GM23338 (cell line): ENCODE measurements at regions not wholly inside any gene's neighbourhood (a gene's known extent, or its start where the extent isn't known, plus 50 kb on each side); places are given as distances from the start of the nearest gene placed in this dataset.

Source experiments
- ATAC-seq: fragments of 200-7000 bp; cut with Tn5 transposase; 3 replicates; pipeline ENCODE4 v1.9.1; 2020
- DNase-seq: peaks from one replicate; pipeline ENCODE4 v3.0.0-alpha.2; 2015; ENCODE audit warnings: low spot score
- H2AFZ ChIP-seq: fragments of 200-600 bp; sonication (generic); 2 replicates; pipeline ENCODE4 v1.8.0; 2016; ENCODE audit warnings: antibody characterized with exemption, mild to moderate bottlenecking, moderate library complexity
- H3F3A ChIP-seq: fragments of 200-600 bp; sonication (generic); replicated peaks from 2 replicates; pipeline ENCODE4 v1.8.0; 2017; ENCODE audit warnings: antibody characterized with exemption, mixed run types, low read depth
- H3K27ac ChIP-seq: fragments of 200-600 bp; sonication (generic); 2 replicates; pipeline ENCODE4 v1.6.1; 2016; ENCODE audit warnings: low read depth
- H3K27me3 ChIP-seq: fragments of 200-600 bp; sonication (generic); 2 replicates; pipeline ENCODE4 v1.8.0; 2016; ENCODE audit warnings: mild to moderate bottlenecking, mixed run types, moderate library complexity; ENCODE audit not compliant: insufficient read depth
- H3K36me3 ChIP-seq: fragments of 200-600 bp; sonication (generic); 2 replicates; pipeline ENCODE4 v1.8.0; 2016; ENCODE audit warnings: mild to moderate bottlenecking; ENCODE audit not compliant: insufficient read depth
- H3K4me1 ChIP-seq: fragments of 200-600 bp; sonication (generic); 2 replicates; pipeline ENCODE4 v1.8.0; 2016; ENCODE audit warnings: mild to moderate bottlenecking, moderate library complexity; ENCODE audit not compliant: insufficient read depth
- H3K4me2 ChIP-seq: fragments of 200-600 bp; sonication (generic); 2 replicates; pipeline ENCODE4 v1.7.1; 2017; ENCODE audit warnings: mixed run types
- H3K4me3 ChIP-seq: fragments of 200-600 bp; sonication (generic); 2 replicates; pipeline ENCODE4 v1.6.1; 2016; ENCODE audit warnings: mixed run types
- H3K79me2 ChIP-seq: fragments of 200-600 bp; sonication (generic); replicated peaks from 2 replicates; pipeline ENCODE4 v1.8.0; 2017; ENCODE audit warnings: mild to moderate bottlenecking; ENCODE audit not compliant: insufficient read depth
- H3K9me2 ChIP-seq: fragments of 200-600 bp; sonication (generic); 2 replicates; pipeline ENCODE4 v1.8.0; 2017; ENCODE audit not compliant: insufficient read depth
- H4K20me1 ChIP-seq: fragments of 200-600 bp; sonication (generic); replicated peaks from 2 replicates; pipeline ENCODE4 v1.8.0; 2017; ENCODE audit warnings: mild to moderate bottlenecking; ENCODE audit not compliant: insufficient read depth
- H3K27ac Mint-ChIP-seq: 2 replicates; pipeline ENCODE4 v1.8.0; 2020; ENCODE audit warnings: inconsistent platforms, mild to moderate bottlenecking, moderate library complexity, mixed read lengths
- H3K27me3 Mint-ChIP-seq: 3 replicates; pipeline ENCODE4 v1.8.0; 2022; ENCODE audit warnings: low read depth, mild to moderate bottlenecking, moderate library complexity, mixed read lengths, inconsistent platforms; ENCODE audit not compliant: insufficient read depth, poor library complexity
- H3K36me3 Mint-ChIP-seq: 3 replicates; pipeline ENCODE4 v1.8.0; 2021; ENCODE audit warnings: low read depth, mild to moderate bottlenecking, inconsistent platforms, moderate library complexity, mixed read lengths
- H3K4me1 Mint-ChIP-seq: 3 replicates; pipeline ENCODE4 v1.8.0; 2020; ENCODE audit warnings: mild to moderate bottlenecking, inconsistent platforms, mixed read lengths
- H3K4me3 Mint-ChIP-seq: 3 replicates; pipeline ENCODE4 v1.8.0; 2021; ENCODE audit warnings: moderate library complexity, mild to moderate bottlenecking, inconsistent platforms, mixed read lengths
- H3K9me3 Mint-ChIP-seq: 3 replicates; pipeline ENCODE4 v1.8.0; 2020; ENCODE audit warnings: moderate library complexity, mild to moderate bottlenecking, inconsistent platforms, mixed read lengths
- EZH2 ChIP-seq: fragments of 200-600 bp; sonication (generic); IDR thresholded peaks from one replicate; pipeline ENCODE4 v1.8.0; 2017; ENCODE audit warnings: antibody characterized with exemption, mild to moderate bottlenecking, low read depth; ENCODE audit not compliant: unreplicated experiment
- EZH2phosphoT487 ChIP-seq: fragments of 200-600 bp; sonication (generic); IDR thresholded peaks from one replicate; pipeline ENCODE4 v1.8.1; 2018; ENCODE audit warnings: antibody characterized with exemption; ENCODE audit not compliant: unreplicated experiment
- JUNB ChIP-seq: IDR thresholded peaks from one replicate; pipeline ENCODE4 v1.6.1; 2016; ENCODE audit warnings: antibody characterized with exemption; ENCODE audit not compliant: unreplicated experiment
- NANOG ChIP-seq: IDR thresholded peaks from 2 replicates; pipeline ENCODE4 v1.6.1; 2016; ENCODE audit warnings: antibody characterized with exemption, borderline replicate concordance
- POLR2AphosphoS5 ChIP-seq: IDR thresholded peaks from 2 replicates; pipeline ENCODE4 v1.6.1; 2016; ENCODE audit warnings: antibody characterized with exemption, low read depth
- STAT1 ChIP-seq: IDR thresholded peaks from one replicate; pipeline ENCODE4 v1.6.1; 2016; ENCODE audit warnings: antibody characterized with exemption; ENCODE audit not compliant: unreplicated experiment
- ZNF331 ChIP-seq: fragments of 250-450 bp; sonication (Bioruptor Pico); IDR thresholded peaks from 2 replicates; pipeline ENCODE4 v1.5.0; 2020; ENCODE audit warnings: low read depth, mild to moderate bottlenecking, moderate library complexity
- TF ChIP-seq, protein P1 (sequence below): IDR thresholded peaks from one replicate; pipeline ENCODE4 v1.6.1; 2018; ENCODE audit warnings: antibody characterized with exemption; ENCODE audit not compliant: unreplicated experiment

DNA sequence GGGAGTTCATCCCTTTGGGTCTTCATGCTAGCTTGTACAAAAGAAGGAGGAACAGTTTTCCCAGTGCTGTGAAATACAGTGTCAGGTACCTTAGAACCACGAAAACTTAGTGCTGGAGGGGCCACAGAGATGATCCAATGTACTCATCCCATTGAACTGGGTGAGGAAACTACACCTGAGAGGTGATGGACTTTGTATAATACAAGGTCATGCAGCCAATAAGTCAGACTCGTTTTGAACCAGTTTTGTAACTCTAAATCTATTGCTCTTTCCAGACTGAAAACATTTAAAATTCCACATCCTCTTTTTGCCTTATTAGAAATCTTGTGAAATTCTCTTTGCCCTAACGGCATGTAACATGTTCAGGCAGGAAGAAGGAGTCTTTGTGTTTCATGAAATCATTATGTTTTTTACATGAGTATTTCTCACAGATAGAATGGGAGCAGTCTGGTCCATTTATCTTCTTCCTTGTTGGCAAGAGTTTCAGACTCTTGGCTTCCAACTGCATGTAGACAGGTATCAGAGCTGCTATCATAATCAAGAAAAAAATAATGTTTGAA is 146.8 kb upstream of the FBXL7 start:
- no peak overlapping the region; the same call in 1 of the 2 replicates for H2AFZ ChIP-seq
- no peaks in the 10 kb centered on the region for H3K27me3 Mint-ChIP-seq
- no peaks in the 10 kb centered on the region for H3F3A ChIP-seq
- H3K27ac Mint-ChIP-seq, result no peak overlapping the region
- peaks cover 22% of the 10 kb centered on the region for H3K9me2 ChIP-seq
- TF ChIP-seq STAT1, result no peak
- TF ChIP-seq EZH2, result no peak
- H3K27ac ChIP-seq, result no peak overlapping the region
- H3K36me3 Mint-ChIP-seq, result no peaks in the 10 kb centered on the region
- H3K4me1 Mint-ChIP-seq, result peaks cover 8% of the 10 kb centered on the region
- no peaks in the 10 kb centered on the region for H3K27me3 ChIP-seq
- no peaks in the 10 kb centered on the region for H3K79me2 ChIP-seq
- H3K4me3 ChIP-seq, result no peak overlapping the region
- no peaks in the 10 kb centered on the region for H3K36me3 ChIP-seq
- no peak for DNase-seq
- no peaks in the 10 kb centered on the region for H4K20me1 ChIP-seq
- H3K4me2 ChIP-seq, result no peak overlapping the region
- H3K4me3 Mint-ChIP-seq, result no peak overlapping the region
- no peaks in the 10 kb centered on the region for H3K4me1 ChIP-seq
- H3K9me3 Mint-ChIP-seq, result no peaks in the 10 kb centered on the region
- no peak for ATAC-seq

DNA sequence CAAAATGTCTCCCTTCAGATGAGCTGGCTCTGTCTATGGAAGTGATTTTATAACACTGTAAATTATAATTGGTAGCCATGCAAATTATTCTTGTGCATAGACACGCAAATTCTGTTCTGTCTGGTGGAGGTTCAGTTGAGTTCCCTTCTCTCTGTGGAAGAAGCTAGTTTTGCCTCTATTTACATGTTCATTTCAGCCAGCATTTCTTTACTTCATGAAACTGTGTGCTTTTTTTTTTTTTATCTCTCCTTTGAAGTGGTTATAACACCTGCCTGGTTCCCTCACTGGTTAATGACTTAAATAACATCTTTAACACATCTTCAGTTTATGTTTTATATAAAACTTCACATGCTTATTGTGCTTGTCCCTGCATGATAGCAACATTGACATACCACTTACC is 149.4 kb upstream of the FBXL7 start:
- TF ChIP-seq, protein P1, sequence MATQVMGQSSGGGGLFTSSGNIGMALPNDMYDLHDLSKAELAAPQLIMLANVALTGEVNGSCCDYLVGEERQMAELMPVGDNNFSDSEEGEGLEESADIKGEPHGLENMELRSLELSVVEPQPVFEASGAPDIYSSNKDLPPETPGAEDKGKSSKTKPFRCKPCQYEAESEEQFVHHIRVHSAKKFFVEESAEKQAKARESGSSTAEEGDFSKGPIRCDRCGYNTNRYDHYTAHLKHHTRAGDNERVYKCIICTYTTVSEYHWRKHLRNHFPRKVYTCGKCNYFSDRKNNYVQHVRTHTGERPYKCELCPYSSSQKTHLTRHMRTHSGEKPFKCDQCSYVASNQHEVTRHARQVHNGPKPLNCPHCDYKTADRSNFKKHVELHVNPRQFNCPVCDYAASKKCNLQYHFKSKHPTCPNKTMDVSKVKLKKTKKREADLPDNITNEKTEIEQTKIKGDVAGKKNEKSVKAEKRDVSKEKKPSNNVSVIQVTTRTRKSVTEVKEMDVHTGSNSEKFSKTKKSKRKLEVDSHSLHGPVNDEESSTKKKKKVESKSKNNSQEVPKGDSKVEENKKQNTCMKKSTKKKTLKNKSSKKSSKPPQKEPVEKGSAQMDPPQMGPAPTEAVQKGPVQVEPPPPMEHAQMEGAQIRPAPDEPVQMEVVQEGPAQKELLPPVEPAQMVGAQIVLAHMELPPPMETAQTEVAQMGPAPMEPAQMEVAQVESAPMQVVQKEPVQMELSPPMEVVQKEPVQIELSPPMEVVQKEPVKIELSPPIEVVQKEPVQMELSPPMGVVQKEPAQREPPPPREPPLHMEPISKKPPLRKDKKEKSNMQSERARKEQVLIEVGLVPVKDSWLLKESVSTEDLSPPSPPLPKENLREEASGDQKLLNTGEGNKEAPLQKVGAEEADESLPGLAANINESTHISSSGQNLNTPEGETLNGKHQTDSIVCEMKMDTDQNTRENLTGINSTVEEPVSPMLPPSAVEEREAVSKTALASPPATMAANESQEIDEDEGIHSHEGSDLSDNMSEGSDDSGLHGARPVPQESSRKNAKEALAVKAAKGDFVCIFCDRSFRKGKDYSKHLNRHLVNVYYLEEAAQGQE, result no peak
- TF ChIP-seq STAT1, result no peak
- no peak for TF ChIP-seq EZH2phosphoT487
- TF ChIP-seq ZNF331 (CRISPR knock-in tag), result no peak
- DNase-seq (no peak), ATAC-seq (no peak)
- peaks cover 8% of the 10 kb centered on the region for H3K4me1 Mint-ChIP-seq
- no peaks in the 10 kb centered on the region for H3K9me3 Mint-ChIP-seq
- H3K27ac ChIP-seq, result no peak overlapping the region
- H4K20me1 ChIP-seq, result no peaks in the 10 kb centered on the region
- no peak overlapping the region for H3K4me3 Mint-ChIP-seq
- no peak overlapping the region for H3K4me3 ChIP-seq
- no peaks in the 10 kb centered on the region for H3K79me2 ChIP-seq
- H3K36me3 ChIP-seq, result no peaks in the 10 kb centered on the region
- no peak overlapping the region for H3K27ac Mint-ChIP-seq
- H3K27me3 Mint-ChIP-seq, result no peaks in the 10 kb centered on the region
- H2AFZ ChIP-seq, result no peak overlapping the region
- no peaks in the 10 kb centered on the region for H3K27me3 ChIP-seq
- H3K4me1 ChIP-seq, result no peaks in the 10 kb centered on the region
- H3F3A ChIP-seq, result no peaks in the 10 kb centered on the region
- H3K9me2 ChIP-seq, result peaks cover 5% of the 10 kb centered on the region; the same call in 1 of the 2 replicates
- no peak overlapping the region for H3K4me2 ChIP-seq
- no peaks in the 10 kb centered on the region for H3K36me3 Mint-ChIP-seq

DNA sequence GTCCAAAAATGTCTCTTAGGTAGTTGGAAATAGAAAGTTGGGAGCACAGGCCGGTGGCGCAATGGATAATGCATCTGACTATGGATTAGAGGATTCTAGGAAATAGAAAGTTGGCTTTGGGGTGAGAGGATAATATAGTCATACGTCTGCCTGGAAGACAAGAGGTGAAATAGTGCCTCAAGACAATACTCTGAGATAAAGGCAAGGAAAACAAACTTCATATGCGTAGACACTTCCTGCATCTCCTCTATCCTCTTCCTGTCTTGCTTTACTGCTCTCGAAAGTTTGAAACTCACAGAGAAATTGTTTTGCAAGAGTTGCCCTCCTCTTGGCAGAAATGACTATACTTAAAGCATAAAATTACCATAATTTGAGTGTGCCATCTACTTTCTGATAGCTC is 153.2 kb upstream of the FBXL7 start:
- Histone ChIP-seq H3K4me1 (no peaks in the 10 kb centered on the region), H3K79me2 (no peaks in the 10 kb centered on the region), H3K4me3 (no peak overlapping the region), H3K27me3 (no peaks in the 10 kb centered on the region), H3K9me2 (no peaks in the 10 kb centered on the region), H3K4me2 (no peak overlapping the region), H4K20me1 (no peaks in the 10 kb centered on the region), H3F3A (no peaks in the 10 kb centered on the region), H3K36me3 (no peaks in the 10 kb centered on the region), H2AFZ (no peak overlapping the region), H3K27ac (no peak overlapping the region)
- H3K9me3 Mint-ChIP-seq, result no peaks in the 10 kb centered on the region
- H3K27ac Mint-ChIP-seq, result no peak overlapping the region
- TF ChIP-seq POLR2AphosphoS5, result no peak
- no peak for TF ChIP-seq EZH2
- no peak for TF ChIP-seq ZNF331 (CRISPR knock-in tag)
- TF ChIP-seq JUNB, result no peak
- TF ChIP-seq STAT1, result no peak
- TF ChIP-seq NANOG, result no peak
- no peak overlapping the region for H3K4me3 Mint-ChIP-seq
- DNase-seq (no peak), ATAC-seq (no peak)
- H3K27me3 Mint-ChIP-seq, result no peaks in the 10 kb centered on the region
- no peaks in the 10 kb centered on the region for H3K36me3 Mint-ChIP-seq
- H3K4me1 Mint-ChIP-seq, result no peaks in the 10 kb centered on the region
